Natural killer cell treated with Interleukin-12 subunit alpha and Interleukin-12 subunit beta and Interleukin-15 and Interleukin-18, amount 100 ng/mL, for 72 hours (primary cell): ENCODE measurements at regions not wholly inside any gene's neighbourhood (a gene's known extent, or its start where the extent isn't known, plus 50 kb on each side); places are given as distances from the start of the nearest gene placed in this dataset.

Experiments
- ATAC-seq, 2 donors: fragments of 150-1000 bp; cut with Tn5 transposase in 1 of 2; sonication (Bioruptor Pico), chemical (Tn5 transposase) in 1 of 2; 2 replicates each; pipeline ENCODE4 v1.10.0; 2021
- DNase-seq: peaks from one replicate; pipeline ENCODE4 v3.0.0; 2022; ENCODE audit warnings: low spot score
- H3K27ac Mint-ChIP-seq, 2 donors: 1 replicate in 1 of 2; 2 replicates in 1 of 2; pipeline ENCODE4 v1.8.0; 2022; ENCODE audit warnings: mixed read lengths in 2 of 2, mild to moderate bottlenecking in 1 of 2, moderate library complexity in 1 of 2
- H3K27me3 Mint-ChIP-seq, 2 donors: 1 replicate in 1 of 2; 2 replicates in 1 of 2; pipeline ENCODE4 v1.8.0; 2022; ENCODE audit warnings: mixed read lengths in 2 of 2
- H3K36me3 Mint-ChIP-seq: one replicate; pipeline ENCODE4 v1.8.0; 2022; ENCODE audit warnings: mixed read lengths
- H3K4me1 Mint-ChIP-seq, 2 donors: 1 replicate in 1 of 2; 2 replicates in 1 of 2; pipeline ENCODE4 v1.8.0; 2022; ENCODE audit warnings: low read depth in 2 of 2, mixed read lengths in 2 of 2, mild to moderate bottlenecking in 1 of 2
- H3K4me3 Mint-ChIP-seq: one replicate; pipeline ENCODE4 v1.8.0; 2022; ENCODE audit warnings: mixed read lengths
- H3K9me3 Mint-ChIP-seq: 2 replicates; pipeline ENCODE4 v1.8.0; 2022; ENCODE audit warnings: mixed read lengths

DNA sequence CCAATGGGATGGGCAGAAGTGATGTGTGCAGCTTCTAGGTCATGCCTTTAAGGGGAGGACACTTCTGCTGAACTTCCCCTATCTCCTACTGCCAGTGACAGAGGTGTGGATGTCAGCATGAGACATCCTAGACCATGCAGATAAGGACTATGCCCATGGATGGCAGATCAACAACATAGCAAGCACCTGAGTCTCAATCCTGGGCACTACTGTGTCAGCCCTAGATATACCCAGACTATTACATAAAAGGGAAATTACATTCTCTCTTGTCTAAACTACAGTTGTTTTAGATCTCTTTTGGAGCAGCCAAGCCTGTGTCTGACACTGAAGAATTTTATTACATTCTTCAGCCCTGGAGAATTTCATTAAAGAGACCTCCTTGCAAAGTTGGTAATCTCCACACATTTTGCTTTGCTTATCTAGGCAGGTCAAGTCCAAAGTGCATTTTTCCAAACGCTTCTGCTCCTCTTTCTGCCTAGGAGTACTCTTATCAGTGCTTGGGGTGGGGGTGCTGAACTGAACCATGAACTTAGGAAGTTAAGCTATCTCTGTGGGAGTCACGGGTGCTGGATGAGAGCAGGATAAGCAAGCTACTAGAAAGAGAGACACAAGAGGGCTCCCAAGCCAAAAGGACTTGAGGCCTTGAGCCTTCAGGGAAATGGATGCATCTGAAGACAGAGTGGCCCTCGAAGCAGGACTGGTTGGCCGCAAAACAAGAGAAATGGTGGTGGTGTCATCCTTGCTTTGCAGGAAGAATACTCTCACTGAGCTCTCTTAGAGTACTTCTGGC, 95.2 kb upstream of the SPRED2 start:
- Mint-ChIP-seq H3K27me3 (peaks cover 21 to 40% of the 10 kb centered on the region in 2 donors), H3K4me3 (no peak overlapping the region), H3K36me3 (no peaks in the 10 kb centered on the region), H3K27ac (no peak overlapping the region), H3K9me3 (no peaks in the 10 kb centered on the region), H3K4me1 (no peaks in the 10 kb centered on the region)
- DNase-seq (no peak), ATAC-seq (peak in 1 of 2 donors; percentile 50)

DNA sequence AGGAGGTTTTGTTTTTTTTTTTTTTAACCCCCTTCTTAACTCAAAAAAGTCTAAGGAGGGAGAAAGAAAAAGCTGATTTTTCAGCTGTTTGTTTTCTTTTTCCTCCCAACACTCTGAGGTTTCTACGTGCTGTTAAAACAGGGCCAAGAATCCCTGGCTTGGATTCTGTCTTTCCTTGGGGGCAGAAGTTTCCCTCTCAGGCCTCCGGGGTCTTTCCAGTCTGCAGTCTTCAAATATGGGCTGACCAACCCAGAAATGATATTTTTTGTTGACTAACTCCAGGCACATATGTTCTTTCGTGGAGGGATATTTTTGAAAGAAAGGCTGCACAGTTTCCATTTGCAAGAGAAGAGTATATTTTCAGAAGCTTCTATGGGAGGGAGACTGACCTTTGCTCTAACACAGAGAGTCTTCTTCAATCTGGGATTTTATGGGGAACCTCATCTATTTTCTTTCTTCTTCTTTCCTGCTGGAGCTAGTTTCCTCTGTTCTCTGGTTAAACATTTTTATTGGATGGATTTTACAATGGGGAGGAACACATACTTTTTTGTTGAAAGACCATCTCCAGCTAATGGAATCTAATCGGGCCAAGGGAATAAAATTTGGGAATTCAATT, 93.3 kb upstream of the SPRED2 start:
- Mint-ChIP-seq H3K4me1 (no peaks in the 10 kb centered on the region), H3K36me3 (no peaks in the 10 kb centered on the region), H3K27me3 (peaks cover 21 to 38% of the 10 kb centered on the region in 2 donors), H3K4me3 (no peak overlapping the region), H3K9me3 (no peaks in the 10 kb centered on the region), H3K27ac (no peak overlapping the region)
- DNase-seq (no peak), ATAC-seq (no peak)

DNA sequence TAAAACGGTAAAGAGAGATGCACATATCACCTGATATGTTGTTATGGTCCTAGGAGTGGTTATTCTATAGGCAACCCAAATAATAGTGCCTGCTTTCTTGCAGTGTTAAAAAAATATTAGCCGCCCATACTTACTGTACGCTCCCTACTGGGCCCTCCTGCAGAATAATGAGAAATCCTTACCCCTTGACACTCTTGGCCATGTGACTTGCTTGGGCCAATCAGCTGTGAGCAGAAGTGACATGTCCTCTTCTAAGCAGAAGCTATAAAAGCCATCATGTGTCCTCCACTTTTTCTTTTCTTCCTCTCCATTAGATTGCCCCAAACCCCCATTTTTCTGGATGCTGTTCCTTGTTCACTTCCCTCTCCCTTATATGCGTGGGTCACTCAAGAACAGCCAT, 90.5 kb upstream of the SPRED2 start:
- Mint-ChIP-seq H3K27ac (no peak overlapping the region), H3K9me3 (no peaks in the 10 kb centered on the region), H3K36me3 (no peaks in the 10 kb centered on the region), H3K4me3 (no peak overlapping the region), H3K4me1 (no peaks in the 10 kb centered on the region), H3K27me3 (peaks cover 18 to 19% of the 10 kb centered on the region in 2 donors)
- ATAC-seq (no peak), DNase-seq (no peak)

DNA sequence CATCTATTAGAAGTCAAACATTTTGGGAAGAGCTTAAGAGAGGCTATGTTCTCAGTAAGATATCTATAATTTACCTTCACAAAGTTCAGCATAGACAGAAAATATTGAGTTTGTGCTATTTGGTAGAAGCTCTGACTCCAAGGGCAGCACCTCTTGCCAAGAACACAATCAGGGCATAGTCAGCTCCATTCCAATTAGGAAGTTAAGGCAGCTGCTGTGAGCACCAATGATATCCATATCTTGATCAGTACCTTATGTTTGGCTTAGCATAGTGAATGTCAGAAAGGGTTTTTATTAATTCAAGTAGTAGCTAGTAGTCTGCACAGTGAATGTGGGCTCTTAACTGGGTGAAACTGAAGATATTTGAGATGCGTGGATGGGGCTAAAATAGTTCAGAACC, 86.4 kb upstream of the SPRED2 start:
- no peaks in the 10 kb centered on the region for H3K36me3 Mint-ChIP-seq
- no peak for DNase-seq
- no peak overlapping the region for H3K27ac Mint-ChIP-seq
- no peaks in the 10 kb centered on the region for H3K4me1 Mint-ChIP-seq
- ATAC-seq, result no peak
- no peak overlapping the region for H3K4me3 Mint-ChIP-seq
- H3K9me3 Mint-ChIP-seq, result no peaks in the 10 kb centered on the region
- peaks cover 9 to 14% of the 10 kb centered on the region in 2 donors for H3K27me3 Mint-ChIP-seq

DNA sequence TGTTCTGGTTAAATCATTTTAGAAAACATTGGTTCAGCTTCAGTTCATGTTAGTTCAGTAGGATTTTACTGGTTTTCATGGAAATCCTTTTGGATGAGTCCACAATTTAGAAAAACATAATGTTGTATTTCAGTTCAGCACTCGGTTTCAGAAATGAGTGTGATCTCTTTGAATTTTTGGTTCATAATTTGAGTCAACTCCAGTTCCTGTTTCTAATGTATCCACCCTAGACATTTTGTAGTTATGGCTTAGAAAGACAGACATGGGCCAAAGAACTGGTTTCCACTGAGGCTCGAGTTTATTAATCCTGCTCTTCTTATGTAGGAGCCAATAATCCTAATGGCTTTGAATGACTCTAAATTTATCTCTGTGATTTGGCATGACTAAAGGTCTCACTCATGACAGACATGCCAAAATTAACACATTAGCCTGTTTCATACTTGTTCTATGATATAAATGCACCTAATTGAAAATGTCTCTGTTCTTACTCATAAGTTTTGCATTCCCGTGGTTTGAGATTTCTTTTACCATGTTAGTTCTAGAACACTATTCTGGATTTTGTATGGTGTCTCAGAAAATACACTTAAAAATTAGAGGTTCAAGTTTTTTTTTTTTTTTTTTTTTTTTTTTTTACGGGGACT, 82.3 kb upstream of the SPRED2 start:
- Mint-ChIP-seq H3K9me3 (no peaks in the 10 kb centered on the region), H3K27ac (no peak overlapping the region), H3K36me3 (no peaks in the 10 kb centered on the region), H3K4me1 (no peaks in the 10 kb centered on the region), H3K4me3 (no peak overlapping the region), H3K27me3 (peaks cover 2 to 16% of the 10 kb centered on the region in 2 donors)
- ATAC-seq (no peak), DNase-seq (no peak)

DNA sequence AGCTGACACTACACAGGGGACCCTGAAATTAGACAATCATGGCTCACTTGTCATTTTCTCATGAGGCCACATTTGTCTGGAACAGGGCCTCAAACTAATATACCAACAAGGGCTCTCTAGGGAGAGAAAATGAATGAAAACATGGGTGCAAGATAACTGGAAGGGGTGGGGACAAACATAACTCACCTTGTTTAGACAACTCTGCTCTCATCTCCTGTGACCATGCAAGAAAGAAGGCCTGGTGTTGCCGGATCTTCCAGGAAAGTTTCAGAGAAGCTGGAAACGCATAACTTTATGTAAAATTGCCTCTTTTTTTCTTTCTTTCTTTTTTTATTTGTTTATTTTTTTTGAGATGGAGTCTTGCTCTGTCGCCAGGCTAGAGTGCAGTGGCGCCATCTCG, 80.4 kb upstream of the SPRED2 start:
- DNase-seq (no peak), ATAC-seq (no peak)
- no peaks in the 10 kb centered on the region for H3K4me1 Mint-ChIP-seq
- H3K27ac Mint-ChIP-seq, result no peak overlapping the region
- peaks cover 2 to 16% of the 10 kb centered on the region in 2 donors for H3K27me3 Mint-ChIP-seq
- no peaks in the 10 kb centered on the region for H3K36me3 Mint-ChIP-seq
- H3K9me3 Mint-ChIP-seq, result no peaks in the 10 kb centered on the region
- H3K4me3 Mint-ChIP-seq, result no peak overlapping the region

DNA sequence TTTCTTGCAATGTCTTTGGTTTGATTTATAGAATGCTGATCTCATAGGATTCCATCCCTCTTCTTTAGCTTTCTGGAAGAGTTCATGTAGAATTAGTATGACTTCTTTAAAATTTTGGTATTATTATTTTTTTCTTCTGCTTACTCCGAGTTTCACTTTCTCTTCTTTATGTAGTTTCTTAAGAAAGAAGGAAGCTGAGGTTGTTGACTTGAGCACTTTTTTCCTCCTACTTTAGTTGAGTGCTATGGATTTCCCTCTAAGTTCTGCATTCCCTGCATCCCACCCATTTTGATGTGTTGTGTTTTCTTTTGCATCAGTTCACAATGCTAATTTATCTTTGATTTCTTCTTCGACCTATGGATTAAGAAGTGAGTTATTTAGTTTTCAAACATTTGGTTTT, 78.9 kb upstream of the SPRED2 start:
- no peaks in the 10 kb centered on the region for H3K4me1 Mint-ChIP-seq
- H3K27me3 Mint-ChIP-seq, result peaks cover 2 to 16% of the 10 kb centered on the region in 2 donors
- no peak overlapping the region for H3K4me3 Mint-ChIP-seq
- no peaks in the 10 kb centered on the region for H3K36me3 Mint-ChIP-seq
- no peaks in the 10 kb centered on the region for H3K9me3 Mint-ChIP-seq
- DNase-seq, result no peak
- ATAC-seq, result no peak
- no peak overlapping the region for H3K27ac Mint-ChIP-seq

DNA sequence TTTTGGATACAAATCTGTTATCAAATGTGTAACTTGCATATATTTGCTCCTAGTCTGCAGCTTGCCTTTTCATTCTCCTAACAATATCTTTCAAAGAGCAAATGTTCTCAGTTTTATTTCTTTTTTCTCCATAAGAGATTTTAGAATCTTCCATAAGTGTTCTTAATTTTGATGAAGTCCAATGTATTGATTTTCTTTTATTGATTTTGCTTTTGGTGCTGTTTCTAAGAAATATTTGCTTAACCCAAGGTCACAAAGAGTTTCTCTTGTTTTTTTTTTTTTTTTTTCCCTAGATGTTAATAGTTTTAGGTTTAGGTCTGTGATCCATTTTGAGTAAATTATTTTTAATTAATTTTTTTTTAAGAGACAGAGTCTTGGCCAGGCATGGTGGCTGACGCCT, 75.8 kb upstream of the SPRED2 start:
- DNase-seq (no peak), ATAC-seq (no peak)
- Mint-ChIP-seq H3K4me3 (no peak overlapping the region), H3K27me3 (peaks cover 2 to 21% of the 10 kb centered on the region in 2 donors), H3K36me3 (no peaks in the 10 kb centered on the region), H3K27ac (no peak overlapping the region), H3K4me1 (no peaks in the 10 kb centered on the region), H3K9me3 (no peaks in the 10 kb centered on the region)

DNA sequence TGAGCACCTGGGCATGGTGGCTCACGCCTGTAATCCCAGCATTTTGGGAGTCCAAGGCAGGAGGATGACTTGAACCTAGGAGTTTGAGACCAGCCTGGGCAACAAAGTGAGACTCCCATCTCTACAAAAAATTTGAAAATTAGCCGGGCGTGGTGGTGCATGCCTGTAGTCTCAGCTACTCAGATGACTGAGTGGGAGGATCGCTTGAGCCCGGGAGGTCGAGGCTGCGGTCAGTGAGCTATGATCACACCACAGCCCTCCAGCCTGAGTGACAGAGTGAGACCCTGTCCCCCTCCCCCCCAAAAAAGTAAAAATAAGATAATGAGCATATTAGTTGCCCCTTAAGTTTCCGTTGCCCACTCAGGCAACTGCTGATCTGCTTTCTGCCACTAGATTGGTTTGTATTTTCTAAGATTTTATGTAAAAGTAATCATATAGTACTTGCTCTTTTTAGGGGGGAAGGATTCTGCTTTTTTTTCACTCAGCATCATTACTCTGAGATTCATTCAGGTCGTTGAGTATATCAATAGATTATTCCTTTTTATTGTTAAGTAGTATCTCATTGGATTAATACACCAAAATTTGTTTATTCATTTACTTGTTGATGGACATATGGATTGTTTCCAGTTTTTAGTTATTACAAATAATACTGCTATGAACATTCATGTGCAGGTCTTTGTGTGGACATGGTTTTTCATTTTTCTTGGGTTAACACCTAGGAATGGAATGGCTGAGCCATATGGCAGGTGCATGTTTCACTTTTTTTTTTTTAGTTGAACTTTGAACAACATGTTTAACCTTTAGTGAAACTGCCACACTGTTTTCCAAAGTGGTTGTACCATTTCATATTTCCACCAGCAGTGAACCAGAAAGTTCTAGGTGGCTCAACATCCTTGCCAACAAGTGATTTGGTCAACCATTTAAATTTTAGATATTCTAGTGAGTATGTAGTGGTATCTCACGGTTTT, 75.0 kb upstream of the SPRED2 start:
- H3K4me3 Mint-ChIP-seq, result no peak overlapping the region
- DNase-seq (no peak), ATAC-seq (no peak)
- no peaks in the 10 kb centered on the region for H3K9me3 Mint-ChIP-seq
- no peak overlapping the region for H3K27ac Mint-ChIP-seq
- peaks cover 4 to 21% of the 10 kb centered on the region in 2 donors for H3K27me3 Mint-ChIP-seq
- H3K36me3 Mint-ChIP-seq, result no peaks in the 10 kb centered on the region
- H3K4me1 Mint-ChIP-seq, result no peaks in the 10 kb centered on the region

DNA sequence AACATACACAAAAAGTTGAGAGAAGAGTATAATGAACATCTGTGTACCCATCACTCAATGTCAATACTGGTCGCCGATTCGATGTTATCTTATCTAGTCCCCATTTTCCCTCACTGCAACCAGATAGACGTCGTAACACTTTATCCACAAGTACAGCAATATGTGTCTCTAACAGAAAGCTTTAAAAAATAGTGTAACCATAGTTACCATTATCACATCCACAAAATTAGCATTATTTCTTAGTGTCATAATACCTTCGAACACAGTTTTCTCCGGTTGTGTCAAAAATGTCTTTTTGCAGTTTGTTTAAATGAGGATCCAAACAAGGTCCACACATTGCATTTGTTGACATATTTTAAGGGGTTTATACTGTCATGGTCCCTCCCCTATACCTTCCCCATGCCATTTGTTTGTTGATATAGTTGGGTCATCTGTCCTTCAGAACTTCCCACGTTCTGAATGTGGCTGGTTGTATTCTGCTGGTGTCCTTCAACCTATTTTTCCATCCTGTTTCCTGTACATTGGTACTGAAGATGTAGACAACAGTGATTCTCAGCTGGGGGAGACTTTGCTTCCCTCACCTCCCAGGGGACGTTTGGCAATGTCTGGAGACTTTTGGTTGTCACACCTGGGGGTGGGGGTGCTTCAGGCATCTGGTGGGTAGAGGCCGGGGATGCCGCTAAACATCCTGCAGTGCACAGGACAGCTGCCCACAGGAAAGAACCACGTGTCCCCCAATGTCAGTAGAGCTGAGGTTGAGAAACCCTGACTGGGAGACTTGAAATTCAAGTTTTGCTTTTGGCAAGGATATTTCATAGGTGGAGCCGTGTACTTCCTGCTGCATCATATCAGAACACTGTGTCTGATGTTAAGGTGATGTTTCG, 72.7 kb upstream of the SPRED2 start:
- Mint-ChIP-seq H3K36me3 (no peaks in the 10 kb centered on the region), H3K27ac (no peak overlapping the region), H3K4me3 (no peak overlapping the region), H3K9me3 (no peaks in the 10 kb centered on the region), H3K4me1 (no peaks in the 10 kb centered on the region), H3K27me3 (peaks cover 4 to 19% of the 10 kb centered on the region in 2 donors)
- ATAC-seq (no peak), DNase-seq (no peak)

DNA sequence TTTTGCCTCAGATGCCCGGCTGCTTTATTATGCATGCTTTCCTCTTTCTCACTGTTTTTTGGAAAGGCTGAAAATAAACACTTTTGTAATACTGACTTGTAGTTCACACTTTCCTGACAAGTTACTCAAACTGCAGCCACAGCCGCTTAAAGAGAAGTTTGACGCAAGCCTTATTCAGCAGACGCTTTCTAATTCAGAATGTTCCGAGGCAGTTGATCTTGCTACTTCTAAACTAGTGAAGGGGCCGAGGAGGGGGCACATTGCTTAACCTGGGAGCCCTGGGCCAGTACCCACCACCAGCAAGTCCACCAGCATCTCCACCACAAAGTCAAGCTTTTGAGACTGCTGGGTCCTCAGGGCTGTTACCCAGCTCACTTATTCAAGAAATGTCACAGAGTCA, 71.8 kb upstream of the SPRED2 start:
- Mint-ChIP-seq H3K36me3 (no peaks in the 10 kb centered on the region), H3K9me3 (no peaks in the 10 kb centered on the region), H3K4me3 (no peak overlapping the region), H3K27me3 (peaks cover 4 to 20% of the 10 kb centered on the region in 2 donors), H3K27ac (no peak overlapping the region), H3K4me1 (no peaks in the 10 kb centered on the region)
- DNase-seq (no peak), ATAC-seq (no peak)

DNA sequence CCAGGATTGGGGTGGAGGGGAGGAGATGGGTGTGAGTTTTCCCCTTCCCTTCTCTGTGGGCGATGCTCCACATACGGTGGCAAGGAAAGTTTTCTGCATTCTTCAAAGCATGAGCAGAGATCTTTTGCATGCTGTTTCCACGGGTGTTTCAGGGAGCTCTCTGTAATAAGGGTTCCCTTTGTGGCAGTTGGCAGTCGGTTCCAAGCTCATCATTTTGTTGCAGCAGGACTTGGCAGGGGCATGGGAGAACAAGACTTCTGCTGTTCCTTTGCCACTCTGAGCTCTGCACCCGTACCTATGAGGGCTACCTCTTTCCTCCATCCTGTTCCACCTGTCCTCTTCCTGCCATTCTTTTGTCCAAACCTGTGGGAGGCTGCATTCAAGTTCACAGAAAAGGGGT, 71.3 kb upstream of the SPRED2 start:
- no peak overlapping the region for H3K4me3 Mint-ChIP-seq
- no peaks in the 10 kb centered on the region for H3K9me3 Mint-ChIP-seq
- H3K4me1 Mint-ChIP-seq, result no peaks in the 10 kb centered on the region
- DNase-seq, result no peak
- H3K27ac Mint-ChIP-seq, result no peak overlapping the region
- no peak for ATAC-seq
- no peaks in the 10 kb centered on the region for H3K36me3 Mint-ChIP-seq
- peaks cover 6 to 25% of the 10 kb centered on the region in 2 donors for H3K27me3 Mint-ChIP-seq

DNA sequence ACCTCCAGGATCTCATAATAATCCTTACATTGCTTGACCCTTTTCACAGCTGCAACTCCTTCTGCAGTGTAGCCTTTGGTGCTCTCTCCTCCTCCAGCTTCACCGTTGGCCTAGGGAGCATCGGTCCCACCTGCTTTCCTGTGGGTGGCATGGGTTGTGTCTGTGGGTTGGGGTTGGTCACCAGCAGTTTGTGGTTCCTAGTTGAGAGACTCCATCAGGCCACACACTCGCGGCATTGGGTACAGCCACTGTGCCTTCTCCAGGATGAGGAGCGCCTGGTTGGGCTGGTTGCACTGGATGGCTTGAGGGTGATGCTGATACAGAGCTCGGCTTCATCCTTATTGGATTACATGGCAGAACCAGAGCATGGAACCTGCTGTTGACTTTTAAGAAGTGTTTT, 69.4 kb upstream of the SPRED2 start:
- H3K4me1 Mint-ChIP-seq, result no peaks in the 10 kb centered on the region
- H3K27me3 Mint-ChIP-seq, result peaks cover 11 to 35% of the 10 kb centered on the region in 2 donors
- no peak overlapping the region for H3K27ac Mint-ChIP-seq
- H3K36me3 Mint-ChIP-seq, result no peaks in the 10 kb centered on the region
- DNase-seq (no peak), ATAC-seq (no peak)
- H3K4me3 Mint-ChIP-seq, result no peak overlapping the region
- no peaks in the 10 kb centered on the region for H3K9me3 Mint-ChIP-seq
